Chondrocyte (in vitro differentiated cells): ENCODE measurements at regions not wholly inside any gene's neighbourhood (a gene's known extent, or its start where the extent isn't known, plus 50 kb on each side); places are given as distances from the start of the nearest gene placed in this dataset.

Source experiments
- DNase-seq: peaks from one replicate; pipeline ENCODE4 v3.0.0; 2021; ENCODE audit warnings: mixed read lengths, low spot score
- H3K27ac Mint-ChIP-seq: one replicate; pipeline ENCODE4 v1.8.0; 2021; ENCODE audit warnings: mild to moderate bottlenecking, moderate library complexity, mixed read lengths; ENCODE audit not compliant: unreplicated experiment
- H3K27me3 Mint-ChIP-seq: 2 replicates; pipeline ENCODE4 v1.8.0; 2021; ENCODE audit warnings: low read depth, mixed read lengths
- H3K36me3 Mint-ChIP-seq: 2 replicates; pipeline ENCODE4 v1.8.0; 2021; ENCODE audit warnings: low read depth, mixed read lengths
- H3K4me1 Mint-ChIP-seq: 2 replicates; pipeline ENCODE4 v1.8.0; 2021; ENCODE audit warnings: low read depth, mild to moderate bottlenecking, mixed read lengths
- H3K4me3 Mint-ChIP-seq: one replicate; pipeline ENCODE4 v1.8.0; 2021; ENCODE audit warnings: mild to moderate bottlenecking, moderate library complexity, mixed read lengths; ENCODE audit not compliant: unreplicated experiment
- H3K9me3 Mint-ChIP-seq: 2 replicates; pipeline ENCODE4 v1.8.0; 2021; ENCODE audit warnings: low read depth, mixed read lengths
- TF ChIP-seq, protein P1 (sequence below): fragments of 200-600 bp; sonication (generic); IDR thresholded peaks from 2 replicates; pipeline ENCODE4 v1.5.0; 2021; ENCODE audit warnings: antibody characterized with exemption, mild to moderate bottlenecking, moderate library complexity

DNA sequence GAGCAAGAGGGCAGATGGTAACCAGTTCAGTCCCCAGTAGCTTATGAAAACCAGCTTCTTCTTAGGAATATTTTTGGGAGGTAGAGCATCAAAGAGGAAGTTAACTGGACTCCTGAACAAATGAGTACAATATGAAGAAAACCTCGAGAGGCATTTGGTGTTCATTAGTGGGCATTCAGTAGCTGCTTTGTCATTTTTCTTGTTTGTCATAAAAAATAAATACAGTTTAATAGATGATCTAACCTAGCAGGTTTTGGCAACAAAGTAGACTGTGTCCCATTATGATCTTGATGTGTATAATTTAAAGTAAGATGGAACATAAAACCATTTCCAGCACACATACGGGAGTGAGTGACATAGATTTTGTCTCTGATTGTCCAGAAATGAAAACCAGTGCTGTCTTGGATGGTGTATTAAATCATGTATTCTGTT, 173.1 kb downstream of the HS3ST3A1 start:
- Mint-ChIP-seq H3K4me1 (peaks cover 8% of the 10 kb centered on the region), H3K4me3 (no peak overlapping the region), H3K9me3 (peaks cover 3% of the 10 kb centered on the region), H3K27me3 (no peaks in the 10 kb centered on the region), H3K36me3 (no peaks in the 10 kb centered on the region), H3K27ac (no peak overlapping the region)
- no peak for DNase-seq
- TF ChIP-seq, protein P1, sequence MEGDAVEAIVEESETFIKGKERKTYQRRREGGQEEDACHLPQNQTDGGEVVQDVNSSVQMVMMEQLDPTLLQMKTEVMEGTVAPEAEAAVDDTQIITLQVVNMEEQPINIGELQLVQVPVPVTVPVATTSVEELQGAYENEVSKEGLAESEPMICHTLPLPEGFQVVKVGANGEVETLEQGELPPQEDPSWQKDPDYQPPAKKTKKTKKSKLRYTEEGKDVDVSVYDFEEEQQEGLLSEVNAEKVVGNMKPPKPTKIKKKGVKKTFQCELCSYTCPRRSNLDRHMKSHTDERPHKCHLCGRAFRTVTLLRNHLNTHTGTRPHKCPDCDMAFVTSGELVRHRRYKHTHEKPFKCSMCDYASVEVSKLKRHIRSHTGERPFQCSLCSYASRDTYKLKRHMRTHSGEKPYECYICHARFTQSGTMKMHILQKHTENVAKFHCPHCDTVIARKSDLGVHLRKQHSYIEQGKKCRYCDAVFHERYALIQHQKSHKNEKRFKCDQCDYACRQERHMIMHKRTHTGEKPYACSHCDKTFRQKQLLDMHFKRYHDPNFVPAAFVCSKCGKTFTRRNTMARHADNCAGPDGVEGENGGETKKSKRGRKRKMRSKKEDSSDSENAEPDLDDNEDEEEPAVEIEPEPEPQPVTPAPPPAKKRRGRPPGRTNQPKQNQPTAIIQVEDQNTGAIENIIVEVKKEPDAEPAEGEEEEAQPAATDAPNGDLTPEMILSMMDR = no peak

DNA sequence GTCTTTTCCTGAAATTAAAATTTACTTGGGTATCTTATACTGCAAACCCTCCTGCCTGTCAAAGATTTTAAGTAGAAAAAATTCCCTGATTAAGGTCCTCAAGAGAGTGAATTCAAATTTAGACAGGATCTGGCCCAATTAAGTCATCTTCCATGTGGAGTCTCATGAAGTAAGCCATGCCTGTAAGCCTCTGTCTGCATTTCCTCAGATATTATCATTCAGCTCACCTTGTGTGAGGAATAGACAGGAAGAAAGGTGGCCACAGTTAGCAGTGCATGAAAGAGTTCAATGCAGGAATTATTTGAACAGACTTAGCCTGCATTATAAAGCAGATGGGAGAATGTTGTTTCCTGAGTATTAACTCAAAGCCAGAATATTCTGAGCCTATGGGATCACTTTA, 174.7 kb downstream of the HS3ST3A1 start:
- H3K9me3 Mint-ChIP-seq = no peaks in the 10 kb centered on the region
- DNase-seq = no peak
- TF ChIP-seq, protein P1 = no peak
- H3K4me1 Mint-ChIP-seq = peaks cover 8% of the 10 kb centered on the region
- no peak overlapping the region for H3K4me3 Mint-ChIP-seq
- H3K27me3 Mint-ChIP-seq = no peaks in the 10 kb centered on the region
- no peaks in the 10 kb centered on the region for H3K36me3 Mint-ChIP-seq
- H3K27ac Mint-ChIP-seq = no peak overlapping the region

DNA sequence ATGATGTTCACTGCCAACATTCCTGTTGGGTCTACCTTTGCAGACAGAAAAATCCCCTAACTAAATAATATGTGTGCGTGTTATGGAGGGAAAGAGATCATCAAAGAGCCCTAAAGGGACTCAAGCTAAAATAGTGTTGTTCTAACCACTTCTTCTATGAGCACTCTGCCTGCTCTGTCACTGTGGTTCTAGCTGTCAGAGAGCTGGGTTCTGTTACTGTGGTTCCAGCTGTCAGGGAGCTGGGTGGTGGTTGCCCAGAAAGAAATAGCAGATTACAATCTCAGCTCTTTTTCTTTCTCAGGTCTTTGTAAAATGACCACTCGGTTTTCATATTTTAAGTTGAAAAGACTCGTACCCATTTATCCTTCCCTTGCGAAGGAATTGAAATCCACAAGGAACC, 176.3 kb downstream of the HS3ST3A1 start:
- TF ChIP-seq, protein P1 = no peak
- no peaks in the 10 kb centered on the region for H3K27me3 Mint-ChIP-seq
- H3K4me1 Mint-ChIP-seq = peaks cover 13% of the 10 kb centered on the region
- H3K36me3 Mint-ChIP-seq = no peaks in the 10 kb centered on the region
- no peak for DNase-seq
- H3K4me3 Mint-ChIP-seq = no peak overlapping the region
- no peak overlapping the region for H3K27ac Mint-ChIP-seq
- no peaks in the 10 kb centered on the region for H3K9me3 Mint-ChIP-seq

DNA sequence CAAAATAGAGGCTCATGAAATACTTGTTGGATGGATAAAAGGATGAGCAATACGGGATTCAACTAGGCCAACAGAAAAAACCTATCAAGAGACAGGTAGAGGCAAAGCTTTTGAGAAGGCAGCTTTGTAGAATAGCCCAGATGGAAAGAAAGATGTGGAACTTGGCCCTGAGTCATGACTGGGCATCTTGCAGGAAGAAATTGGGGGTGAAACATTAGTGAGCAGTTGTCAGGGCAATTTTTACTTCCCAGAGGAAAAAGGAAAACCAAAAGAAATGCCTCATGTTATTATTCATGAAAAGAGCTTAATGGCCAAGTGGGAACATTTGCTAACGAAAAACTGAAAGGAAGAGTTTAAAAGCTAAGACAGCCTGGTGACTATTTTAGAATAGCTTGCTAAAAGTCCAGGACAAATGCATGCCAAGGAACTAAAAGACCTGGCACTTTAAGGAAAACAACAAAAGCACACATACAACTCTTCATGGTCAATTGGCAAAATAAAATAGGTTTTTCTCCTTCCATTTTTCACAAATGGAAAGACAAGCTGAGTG, 180.1 kb downstream of the HS3ST3A1 start:
- Mint-ChIP-seq H3K4me1 (peaks cover 12% of the 10 kb centered on the region), H3K27ac (no peak overlapping the region), H3K4me3 (no peak overlapping the region), H3K36me3 (no peaks in the 10 kb centered on the region), H3K27me3 (no peaks in the 10 kb centered on the region), H3K9me3 (no peaks in the 10 kb centered on the region)
- DNase-seq = no peak
- TF ChIP-seq, protein P1 = no peak

DNA sequence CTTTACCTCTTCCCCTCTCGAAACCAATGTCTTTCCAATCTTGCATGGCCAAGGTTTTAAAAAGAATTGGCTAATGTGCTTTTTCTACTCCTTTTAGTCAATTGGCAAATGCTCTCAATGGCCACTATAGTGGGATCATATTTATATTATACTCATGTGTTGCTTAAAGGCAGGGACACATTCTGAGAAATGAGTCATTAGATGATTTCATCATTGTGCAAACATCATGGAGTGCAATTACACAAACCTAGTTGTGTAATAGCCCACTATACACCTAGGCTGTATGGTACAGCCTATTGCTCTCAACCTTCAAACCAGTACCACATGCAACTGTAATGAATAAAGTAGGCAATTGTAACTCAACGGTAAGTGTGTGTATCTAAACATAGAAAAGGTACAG, 180.9 kb downstream of the HS3ST3A1 start:
- H3K36me3 Mint-ChIP-seq = no peaks in the 10 kb centered on the region
- TF ChIP-seq, protein P1 = no peak
- no peaks in the 10 kb centered on the region for H3K27me3 Mint-ChIP-seq
- peaks cover 19% of the 10 kb centered on the region for H3K4me1 Mint-ChIP-seq
- DNase-seq = no peak
- H3K27ac Mint-ChIP-seq = peak overlapping the region; percentile 58
- no peaks in the 10 kb centered on the region for H3K9me3 Mint-ChIP-seq
- no peak overlapping the region for H3K4me3 Mint-ChIP-seq
